A673 (cell line): ENCODE measurements at regions not wholly inside any gene's neighbourhood (a gene's known extent, or its start where the extent isn't known, plus 50 kb on each side); places are given as distances from the start of the nearest gene placed in this dataset.

Source experiments
- BruUV-seq: library from RNA; stranded (reverse); fragments of 400-500 nt; replicated peaks from 2 replicates; lab custom pipeline; 2021; lab: Mats Ljungman, UMichigan
- CTCF ChIA-PET: fragments of 300-600 bp; sonication (Branson Sonifier 250); formaldehyde crosslinking; loops from one replicate; lab custom pipeline; 2022; ENCODE audit warnings: antibody characterized with exemption; lab: Charles Lee
- POLR2A ChIA-PET: fragments of 300-600 bp; sonication (Branson Sonifier 250); formaldehyde crosslinking; loops from one replicate; lab custom pipeline; 2022; ENCODE audit warnings: antibody characterized with exemption; ENCODE audit not compliant: low non-redundant PET; lab: Charles Lee
- DNase-seq: peaks from one replicate; pipeline ENCODE4 v3.0.0-alpha.2; 2015; ENCODE audit warnings: low spot score
- H3K27ac ChIP-seq: fragments of 200-600 bp; sonication (generic); 2 replicates; pipeline ENCODE4 v1.5.1; 2016; ENCODE audit warnings: mixed run types, low read depth, mild to moderate bottlenecking, mixed read lengths, antibody characterized with exemption, low read length; ENCODE audit not compliant: poor library complexity, severe bottlenecking
- H3K27me3 ChIP-seq: fragments of 200-600 bp; sonication (generic); replicated peaks from 2 replicates; pipeline ENCODE4 v1.6.1; 2017; ENCODE audit warnings: mixed run types, low read depth, mild to moderate bottlenecking, mixed read lengths, antibody characterized with exemption, low read length; ENCODE audit not compliant: insufficient read depth, poor library complexity
- H3K36me3 ChIP-seq: fragments of 200-600 bp; sonication (generic); 2 replicates; pipeline ENCODE4 v1.6.1; 2016; ENCODE audit warnings: mixed run types, mild to moderate bottlenecking, mixed read lengths, antibody characterized with exemption, low read length; ENCODE audit not compliant: insufficient read depth, poor library complexity, severe bottlenecking
- H3K4me1 ChIP-seq: fragments of 200-600 bp; sonication (generic); 2 replicates; pipeline ENCODE4 v1.6.1; 2017; ENCODE audit warnings: mixed run types, mild to moderate bottlenecking, mixed read lengths, antibody characterized with exemption, low read length; ENCODE audit not compliant: insufficient read depth, poor library complexity, severe bottlenecking
- H3K4me3 ChIP-seq: fragments of 200-600 bp; sonication (generic); 2 replicates; pipeline ENCODE4 v1.5.1; 2016; ENCODE audit warnings: low read depth, mixed run types, mild to moderate bottlenecking, mixed read lengths, low read length; ENCODE audit not compliant: poor library complexity, severe bottlenecking
- H3K9me3 ChIP-seq: fragments of 200-600 bp; sonication (generic); 2 replicates; pipeline ENCODE4 v1.6.1; 2016; ENCODE audit warnings: mixed run types, low read depth, mild to moderate bottlenecking, mixed read lengths, antibody characterized with exemption, low read length; ENCODE audit not compliant: poor library complexity, severe bottlenecking
- CTCF ChIP-seq: fragments of 300-800, 200-600 bp; sonication (generic); conservative IDR thresholded peaks from 2 replicates; pipeline ENCODE4 v1.5.1; 2017; ENCODE audit warnings: low read depth, mild to moderate bottlenecking, antibody characterized with exemption, low read length, moderate library complexity, mixed read lengths
- EZH2 ChIP-seq: fragments of 200-600 bp; sonication (generic); IDR thresholded peaks from 2 replicates; pipeline ENCODE4 v1.6.1; 2017; ENCODE audit warnings: borderline replicate concordance, low read depth, mild to moderate bottlenecking, mixed read lengths, antibody characterized with exemption, low read length; ENCODE audit not compliant: poor library complexity, severe bottlenecking
- intact Hi-C: fragments of 100-400 bp; cut with micrococcal nuclease; formaldehyde crosslinking; loops from one replicate; pipeline ENCODE4 v1.10.0; 2022; ENCODE audit not compliant: unreplicated experiment

GRCh38 chr2:11998218-11998617, 251.8 kb downstream of the LPIN1 start:
- H3K36me3 ChIP-seq: no peaks in the 10 kb centered on the region
- CTCF ChIA-PET: no interaction called here
- no peaks in the 10 kb centered on the region for H3K27me3 ChIP-seq
- no peaks in the 10 kb centered on the region for H3K4me1 ChIP-seq
- TF ChIP-seq CTCF (no peak), EZH2 (no peak)
- H3K4me3 ChIP-seq: no peak overlapping the region
- no TSS peak for BruUV-seq
- POLR2A ChIA-PET: no interaction called here
- no peak for DNase-seq
- H3K27ac ChIP-seq: no peak overlapping the region
- no peaks in the 10 kb centered on the region for H3K9me3 ChIP-seq
- intact Hi-C loops: no loop called here

DNA sequence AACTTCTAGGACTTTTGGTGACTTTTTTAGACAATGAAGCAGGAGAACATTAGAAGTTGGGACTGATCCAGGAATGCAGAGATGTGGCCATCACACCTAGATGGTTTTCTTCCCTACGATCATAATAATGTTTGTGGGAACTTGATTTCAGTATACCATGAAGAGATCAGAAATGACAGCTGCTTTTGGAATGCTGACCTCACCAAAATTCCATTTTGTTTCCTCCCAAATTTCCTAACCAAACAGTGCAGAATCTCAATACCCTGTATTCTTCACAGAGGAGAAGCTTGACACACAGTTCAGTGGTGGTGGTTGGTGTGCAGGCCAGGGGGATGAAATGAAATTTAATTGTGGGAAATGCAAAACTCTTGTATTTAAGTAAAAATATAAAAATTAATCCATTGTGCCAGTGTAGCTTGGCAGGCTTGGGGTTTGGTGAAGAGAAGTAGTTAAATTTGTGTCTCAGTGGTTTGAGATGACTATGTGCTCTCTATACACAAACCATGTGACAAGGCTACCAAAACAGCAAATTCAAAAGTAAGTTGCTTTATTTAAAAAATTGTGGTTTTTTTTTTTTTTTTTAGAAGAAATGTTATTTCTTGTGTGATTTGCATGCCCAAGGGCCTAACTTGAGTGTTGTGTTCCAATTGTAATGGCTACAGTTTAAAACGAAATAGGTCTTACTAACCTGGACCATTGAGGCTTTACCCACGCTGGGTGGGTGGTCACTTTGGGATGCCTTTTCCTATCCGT, 252.4 kb downstream of the LPIN1 start:
- no peak for TF ChIP-seq EZH2
- no peak for TF ChIP-seq CTCF
- POLR2A ChIA-PET: no interaction called here
- Histone ChIP-seq H3K9me3 (no peaks in the 10 kb centered on the region), H3K4me1 (no peaks in the 10 kb centered on the region), H3K36me3 (no peaks in the 10 kb centered on the region), H3K27me3 (no peaks in the 10 kb centered on the region), H3K27ac (no peak overlapping the region), H3K4me3 (no peak overlapping the region)
- CTCF ChIA-PET: no interaction called here
- no TSS peak for BruUV-seq
- intact Hi-C loops: no loop called here
- no peak for DNase-seq

- H3K4me3 ChIP-seq: no peak overlapping the region
- H3K27me3 ChIP-seq: no peaks in the 10 kb centered on the region
- DNase-seq: no peak
- H3K27ac ChIP-seq: no peak overlapping the region
- ChIA-PET CTCF (no interaction called here), POLR2A (no interaction called here)
- intact Hi-C loops: no loop called here
- H3K36me3 ChIP-seq: no peaks in the 10 kb centered on the region
- BruUV-seq: no TSS peak
- H3K9me3 ChIP-seq: no peaks in the 10 kb centered on the region
- peaks cover 12% of the 10 kb centered on the region for H3K4me1 ChIP-seq
- TF ChIP-seq EZH2: no peak
- no peak for TF ChIP-seq CTCF
Observed at GRCh38 chr2:12001621-12002020, 255.2 kb downstream of the LPIN1 start.
